GM23338 (cell line): ENCODE measurements at regions not wholly inside any gene's neighbourhood (a gene's known extent, or its start where the extent isn't known, plus 50 kb on each side); places are given as distances from the start of the nearest gene placed in this dataset.

ENCODE experiments used
- CREB1 ChIP-seq: fragments of 250-450 bp; sonication (Bioruptor Pico); IDR thresholded peaks from 2 replicates; pipeline ENCODE4 v1.5.0; 2020; ENCODE audit warnings: low read depth, mild to moderate bottlenecking, moderate library complexity
- CTCF ChIP-seq, 2 experiments: fragments of 200-600 bp in 1 of 2; sonication (generic) in 1 of 2; conservative IDR thresholded peaks; 2 replicates each; pipeline versions ENCODE4 v1.5.1 to v1.6.1; 2016 to 2017; ENCODE audit warnings: antibody characterized with exemption in 2 of 2, low read depth in 2 of 2, mild to moderate bottlenecking in 2 of 2, moderate library complexity in 1 of 2
- ETS1 ChIP-seq: IDR thresholded peaks from 2 replicates; pipeline ENCODE4 v1.6.1; 2016; ENCODE audit warnings: antibody characterized with exemption
- EZH2 ChIP-seq: fragments of 200-600 bp; sonication (generic); IDR thresholded peaks from one replicate; pipeline ENCODE4 v1.8.0; 2017; ENCODE audit warnings: antibody characterized with exemption, mild to moderate bottlenecking, low read depth; ENCODE audit not compliant: unreplicated experiment
- EZH2phosphoT487 ChIP-seq: fragments of 200-600 bp; sonication (generic); IDR thresholded peaks from one replicate; pipeline ENCODE4 v1.8.1; 2018; ENCODE audit warnings: antibody characterized with exemption; ENCODE audit not compliant: unreplicated experiment
- JUNB ChIP-seq: IDR thresholded peaks from one replicate; pipeline ENCODE4 v1.6.1; 2016; ENCODE audit warnings: antibody characterized with exemption; ENCODE audit not compliant: unreplicated experiment
- NANOG ChIP-seq: IDR thresholded peaks from 2 replicates; pipeline ENCODE4 v1.6.1; 2016; ENCODE audit warnings: antibody characterized with exemption, borderline replicate concordance
- POLR2AphosphoS5 ChIP-seq: IDR thresholded peaks from 2 replicates; pipeline ENCODE4 v1.6.1; 2016; ENCODE audit warnings: antibody characterized with exemption, low read depth
- STAT1 ChIP-seq: IDR thresholded peaks from one replicate; pipeline ENCODE4 v1.6.1; 2016; ENCODE audit warnings: antibody characterized with exemption; ENCODE audit not compliant: unreplicated experiment
- ZNF331 ChIP-seq: fragments of 250-450 bp; sonication (Bioruptor Pico); IDR thresholded peaks from 2 replicates; pipeline ENCODE4 v1.5.0; 2020; ENCODE audit warnings: low read depth, mild to moderate bottlenecking, moderate library complexity
- TF ChIP-seq, protein P1 (sequence below): IDR thresholded peaks from one replicate; pipeline ENCODE4 v1.6.1; 2018; ENCODE audit warnings: antibody characterized with exemption; ENCODE audit not compliant: unreplicated experiment
- TF ChIP-seq, protein P2 (sequence below): fragments of 250-450 bp; sonication (Bioruptor Pico); IDR thresholded peaks from 2 replicates; pipeline ENCODE4 v1.5.0; 2020; ENCODE audit warnings: mild to moderate bottlenecking, moderate library complexity

GRCh38 chr14:98752660-98753059, 519.3 kb downstream of the BCL11B start:
- TF ChIP-seq POLR2AphosphoS5 (no peak), JUNB (no peak), CTCF (conservative IDR thresholded peaks at IDR 0.05; ENCODE audit: low read depth in 2 of 2) (no peak), CREB1 (CRISPR knock-in tag) (no peak), EZH2 (no peak), EZH2phosphoT487 (no peak), ZNF331 (no peak), ETS1 (no peak), NANOG (no peak), STAT1 (no peak)
- TF ChIP-seq, protein P1, sequence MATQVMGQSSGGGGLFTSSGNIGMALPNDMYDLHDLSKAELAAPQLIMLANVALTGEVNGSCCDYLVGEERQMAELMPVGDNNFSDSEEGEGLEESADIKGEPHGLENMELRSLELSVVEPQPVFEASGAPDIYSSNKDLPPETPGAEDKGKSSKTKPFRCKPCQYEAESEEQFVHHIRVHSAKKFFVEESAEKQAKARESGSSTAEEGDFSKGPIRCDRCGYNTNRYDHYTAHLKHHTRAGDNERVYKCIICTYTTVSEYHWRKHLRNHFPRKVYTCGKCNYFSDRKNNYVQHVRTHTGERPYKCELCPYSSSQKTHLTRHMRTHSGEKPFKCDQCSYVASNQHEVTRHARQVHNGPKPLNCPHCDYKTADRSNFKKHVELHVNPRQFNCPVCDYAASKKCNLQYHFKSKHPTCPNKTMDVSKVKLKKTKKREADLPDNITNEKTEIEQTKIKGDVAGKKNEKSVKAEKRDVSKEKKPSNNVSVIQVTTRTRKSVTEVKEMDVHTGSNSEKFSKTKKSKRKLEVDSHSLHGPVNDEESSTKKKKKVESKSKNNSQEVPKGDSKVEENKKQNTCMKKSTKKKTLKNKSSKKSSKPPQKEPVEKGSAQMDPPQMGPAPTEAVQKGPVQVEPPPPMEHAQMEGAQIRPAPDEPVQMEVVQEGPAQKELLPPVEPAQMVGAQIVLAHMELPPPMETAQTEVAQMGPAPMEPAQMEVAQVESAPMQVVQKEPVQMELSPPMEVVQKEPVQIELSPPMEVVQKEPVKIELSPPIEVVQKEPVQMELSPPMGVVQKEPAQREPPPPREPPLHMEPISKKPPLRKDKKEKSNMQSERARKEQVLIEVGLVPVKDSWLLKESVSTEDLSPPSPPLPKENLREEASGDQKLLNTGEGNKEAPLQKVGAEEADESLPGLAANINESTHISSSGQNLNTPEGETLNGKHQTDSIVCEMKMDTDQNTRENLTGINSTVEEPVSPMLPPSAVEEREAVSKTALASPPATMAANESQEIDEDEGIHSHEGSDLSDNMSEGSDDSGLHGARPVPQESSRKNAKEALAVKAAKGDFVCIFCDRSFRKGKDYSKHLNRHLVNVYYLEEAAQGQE: no peak
- TF ChIP-seq, protein P2, sequence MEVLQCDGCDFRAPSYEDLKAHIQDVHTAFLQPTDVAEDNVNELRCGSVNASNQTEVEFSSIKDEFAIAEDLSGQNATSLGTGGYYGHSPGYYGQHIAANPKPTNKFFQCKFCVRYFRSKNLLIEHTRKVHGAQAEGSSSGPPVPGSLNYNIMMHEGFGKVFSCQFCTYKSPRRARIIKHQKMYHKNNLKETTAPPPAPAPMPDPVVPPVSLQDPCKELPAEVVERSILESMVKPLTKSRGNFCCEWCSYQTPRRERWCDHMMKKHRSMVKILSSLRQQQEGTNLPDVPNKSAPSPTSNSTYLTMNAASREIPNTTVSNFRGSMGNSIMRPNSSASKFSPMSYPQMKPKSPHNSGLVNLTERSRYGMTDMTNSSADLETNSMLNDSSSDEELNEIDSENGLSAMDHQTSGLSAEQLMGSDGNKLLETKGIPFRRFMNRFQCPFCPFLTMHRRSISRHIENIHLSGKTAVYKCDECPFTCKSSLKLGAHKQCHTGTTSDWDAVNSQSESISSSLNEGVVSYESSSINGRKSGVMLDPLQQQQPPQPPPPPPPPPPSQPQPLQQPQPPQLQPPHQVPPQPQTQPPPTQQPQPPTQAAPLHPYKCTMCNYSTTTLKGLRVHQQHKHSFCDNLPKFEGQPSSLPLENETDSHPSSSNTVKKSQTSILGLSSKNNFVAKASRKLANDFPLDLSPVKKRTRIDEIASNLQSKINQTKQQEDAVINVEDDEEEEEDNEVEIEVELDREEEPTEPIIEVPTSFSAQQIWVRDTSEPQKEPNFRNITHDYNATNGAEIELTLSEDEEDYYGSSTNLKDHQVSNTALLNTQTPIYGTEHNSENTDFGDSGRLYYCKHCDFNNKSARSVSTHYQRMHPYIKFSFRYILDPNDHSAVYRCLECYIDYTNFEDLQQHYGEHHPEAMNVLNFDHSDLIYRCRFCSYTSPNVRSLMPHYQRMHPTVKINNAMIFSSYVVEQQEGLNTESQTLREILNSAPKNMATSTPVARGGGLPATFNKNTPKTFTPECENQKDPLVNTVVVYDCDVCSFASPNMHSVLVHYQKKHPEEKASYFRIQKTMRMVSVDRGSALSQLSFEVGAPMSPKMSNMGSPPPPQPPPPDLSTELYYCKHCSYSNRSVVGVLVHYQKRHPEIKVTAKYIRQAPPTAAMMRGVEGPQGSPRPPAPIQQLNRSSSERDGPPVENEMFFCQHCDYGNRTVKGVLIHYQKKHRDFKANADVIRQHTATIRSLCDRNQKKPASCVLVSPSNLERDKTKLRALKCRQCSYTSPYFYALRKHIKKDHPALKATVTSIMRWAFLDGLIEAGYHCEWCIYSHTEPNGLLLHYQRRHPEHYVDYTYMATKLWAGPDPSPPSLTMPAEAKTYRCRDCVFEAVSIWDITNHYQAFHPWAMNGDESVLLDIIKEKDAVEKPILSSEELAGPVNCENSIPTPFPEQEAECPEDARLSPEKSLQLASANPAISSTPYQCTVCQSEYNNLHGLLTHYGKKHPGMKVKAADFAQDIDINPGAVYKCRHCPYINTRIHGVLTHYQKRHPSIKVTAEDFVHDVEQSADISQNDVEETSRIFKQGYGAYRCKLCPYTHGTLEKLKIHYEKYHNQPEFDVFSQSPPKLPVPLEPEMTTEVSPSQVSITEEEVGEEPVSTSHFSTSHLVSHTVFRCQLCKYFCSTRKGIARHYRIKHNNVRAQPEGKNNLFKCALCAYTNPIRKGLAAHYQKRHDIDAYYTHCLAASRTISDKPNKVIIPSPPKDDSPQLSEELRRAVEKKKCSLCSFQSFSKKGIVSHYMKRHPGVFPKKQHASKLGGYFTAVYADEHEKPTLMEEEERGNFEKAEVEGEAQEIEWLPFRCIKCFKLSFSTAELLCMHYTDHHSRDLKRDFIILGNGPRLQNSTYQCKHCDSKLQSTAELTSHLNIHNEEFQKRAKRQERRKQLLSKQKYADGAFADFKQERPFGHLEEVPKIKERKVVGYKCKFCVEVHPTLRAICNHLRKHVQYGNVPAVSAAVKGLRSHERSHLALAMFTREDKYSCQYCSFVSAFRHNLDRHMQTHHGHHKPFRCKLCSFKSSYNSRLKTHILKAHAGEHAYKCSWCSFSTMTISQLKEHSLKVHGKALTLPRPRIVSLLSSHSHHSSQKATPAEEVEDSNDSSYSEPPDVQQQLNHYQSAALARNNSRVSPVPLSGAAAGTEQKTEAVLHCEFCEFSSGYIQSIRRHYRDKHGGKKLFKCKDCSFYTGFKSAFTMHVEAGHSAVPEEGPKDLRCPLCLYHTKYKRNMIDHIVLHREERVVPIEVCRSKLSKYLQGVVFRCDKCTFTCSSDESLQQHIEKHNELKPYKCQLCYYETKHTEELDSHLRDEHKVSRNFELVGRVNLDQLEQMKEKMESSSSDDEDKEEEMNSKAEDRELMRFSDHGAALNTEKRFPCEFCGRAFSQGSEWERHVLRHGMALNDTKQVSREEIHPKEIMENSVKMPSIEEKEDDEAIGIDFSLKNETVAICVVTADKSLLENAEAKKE (CRISPR knock-in tag): no peak
